CD4-positive, alpha-beta T cell treated with Interleukin-4 for 1 hour (primary cell): ENCODE measurements at regions not wholly inside any gene's neighbourhood (a gene's known extent, or its start where the extent isn't known, plus 50 kb on each side); places are given as distances from the start of the nearest gene placed in this dataset.
"Not testable (repeated sequence)": the region's sequence is repeated elsewhere in the genome, so short reads cannot be mapped to it uniquely, and the experiment has no call there.

Experiments used
- DNase-seq, 2 donors: peaks; one replicate each; pipeline ENCODE4 v3.0.0-alpha.2; 2020 to 2022

DNA sequence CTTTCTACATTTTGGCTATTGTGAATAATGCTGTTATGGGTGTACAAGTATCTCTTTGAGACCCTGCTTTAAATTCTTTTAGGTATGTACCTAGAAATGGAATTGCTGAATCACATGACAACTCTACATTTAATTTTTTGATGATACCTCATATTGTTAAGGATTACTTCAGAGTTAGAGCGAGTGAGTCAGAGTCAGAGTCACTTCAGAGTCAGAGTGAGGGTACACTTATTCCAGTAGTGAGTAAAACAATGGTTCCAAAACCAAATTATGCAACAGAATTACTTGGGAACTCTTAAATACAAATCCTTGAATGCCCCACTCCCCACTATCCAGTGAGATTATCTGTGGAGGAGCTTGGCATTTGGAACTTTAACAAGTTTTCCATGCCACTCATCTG lies 50.3 kb upstream of the SNRK start:
- no peak for DNase-seq

DNA sequence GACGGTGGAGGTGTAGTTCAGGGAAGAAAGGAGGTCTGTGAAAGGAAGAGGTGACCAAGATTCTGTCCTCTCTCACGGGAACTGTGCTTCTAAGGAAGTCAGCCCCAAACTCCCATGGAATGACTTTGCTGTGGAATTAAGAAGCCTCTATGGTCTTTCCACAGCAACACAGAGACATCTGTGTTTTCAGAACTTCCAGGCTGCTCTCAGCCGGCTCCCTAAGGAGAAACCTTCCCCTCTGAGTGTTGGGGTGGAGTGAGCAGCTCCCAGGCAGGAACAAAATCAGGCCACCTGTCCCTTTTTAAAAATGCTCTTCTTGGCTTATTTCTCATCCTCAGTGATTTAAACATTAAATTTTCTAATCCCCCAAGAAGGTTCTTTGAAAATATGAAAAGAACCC lies 53.3 kb upstream of the SNRK start:
- DNase-seq, result no peak

DNA sequence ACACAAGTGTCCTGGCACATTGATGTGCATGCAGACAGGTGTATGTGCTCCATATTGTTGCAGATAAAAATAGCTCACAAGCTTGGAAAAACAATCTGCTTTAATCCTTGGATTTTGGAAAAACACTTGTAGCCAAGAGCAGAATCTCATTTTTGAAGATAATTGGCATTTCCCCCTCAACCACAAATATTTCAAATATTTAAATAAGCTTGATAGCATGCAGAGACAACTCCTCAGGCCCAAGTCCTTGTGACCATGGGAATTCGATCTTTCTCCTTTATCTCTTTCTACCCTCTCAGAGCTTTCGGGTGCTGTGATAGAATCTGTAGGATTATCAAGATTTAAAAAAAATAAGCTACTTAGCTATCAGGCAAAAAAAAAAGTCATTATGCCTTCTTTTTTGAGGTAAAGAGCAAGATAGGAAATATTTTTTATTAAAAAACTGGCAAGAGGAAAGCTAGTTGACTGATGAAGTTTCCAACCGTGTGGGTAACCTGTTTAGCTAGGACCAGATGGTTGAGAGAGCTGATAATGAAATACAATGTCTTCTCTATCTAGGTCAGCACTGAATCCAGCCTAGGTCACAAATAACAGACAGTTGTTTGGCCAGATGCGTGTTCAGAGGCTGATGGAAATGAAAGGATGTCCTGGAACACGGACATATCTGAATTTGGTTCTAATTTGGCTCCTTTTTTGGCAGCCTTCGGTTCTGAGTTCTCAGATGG lies 54.9 kb upstream of the SNRK start:
- no peak for DNase-seq

DNA sequence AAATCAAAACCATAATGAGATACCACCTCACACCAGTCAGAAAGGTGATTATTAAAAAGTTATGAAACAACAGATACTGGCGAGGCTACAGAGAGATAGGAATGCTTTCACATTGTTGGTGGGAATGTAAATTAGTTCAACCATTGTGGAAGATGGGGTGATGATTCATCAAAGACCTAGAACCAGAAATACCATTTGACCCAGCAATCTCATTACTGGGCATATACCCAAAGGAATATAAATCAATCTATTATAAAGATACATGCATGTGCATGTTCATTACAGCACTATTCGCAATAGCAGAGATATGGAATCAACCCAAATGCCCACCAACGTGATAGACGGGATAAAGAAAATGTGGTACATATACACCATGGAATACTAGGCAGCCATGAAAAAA lies 56.5 kb upstream of the SNRK start:
- DNase-seq, result not testable (repeated sequence)

DNA sequence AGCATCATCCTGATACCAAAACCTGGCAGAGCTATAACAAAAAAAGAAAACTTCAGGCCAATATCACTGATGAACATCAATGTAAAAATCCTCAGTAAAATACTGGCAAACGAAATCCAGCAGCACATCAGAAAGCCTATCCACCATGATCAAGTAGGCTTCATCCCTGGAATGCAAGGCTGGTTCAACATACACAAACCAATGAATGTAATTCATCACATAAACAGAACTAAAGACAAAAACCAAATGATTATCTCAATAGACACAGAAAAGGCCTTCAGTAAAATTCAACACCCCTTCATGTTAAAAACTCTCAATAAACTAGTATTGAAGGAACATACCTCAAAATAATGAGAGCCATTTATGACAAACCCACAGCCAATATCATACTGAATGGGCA lies 58.7 kb upstream of the SNRK start:
- DNase-seq, result not testable (repeated sequence)

DNA sequence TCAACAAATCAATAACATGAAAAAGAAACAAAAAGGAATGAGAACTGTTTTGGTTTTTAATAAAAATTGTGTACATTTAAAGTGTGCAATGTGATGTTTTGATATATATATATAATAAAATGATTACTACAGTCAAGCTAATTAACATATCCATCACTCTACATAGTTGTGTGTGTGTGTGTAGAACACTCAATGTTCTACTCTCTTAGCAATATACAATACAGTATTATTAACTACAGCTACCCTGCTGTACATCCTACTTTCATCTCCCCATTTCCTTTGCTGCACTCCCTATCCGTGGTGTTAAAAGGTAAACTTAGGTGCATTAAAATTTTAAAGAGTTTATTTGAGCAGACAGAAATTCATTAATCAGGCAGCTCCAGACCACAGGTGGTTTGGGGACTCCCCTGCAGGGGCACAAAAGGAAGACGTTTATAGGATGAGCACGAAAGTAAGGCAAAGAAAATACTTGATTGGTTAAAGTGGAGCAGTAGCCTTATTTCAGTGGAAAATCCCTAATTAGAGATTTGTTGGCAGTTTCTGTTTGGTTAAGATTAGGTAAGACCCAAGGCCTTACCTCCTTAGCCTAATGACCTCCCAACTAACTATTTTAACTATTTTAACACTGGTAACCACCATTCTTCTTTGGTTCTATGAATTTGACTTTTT lies 61.8 kb upstream of the SNRK start:
- DNase-seq, result peak in 1 of 2 donors; percentile 58

DNA sequence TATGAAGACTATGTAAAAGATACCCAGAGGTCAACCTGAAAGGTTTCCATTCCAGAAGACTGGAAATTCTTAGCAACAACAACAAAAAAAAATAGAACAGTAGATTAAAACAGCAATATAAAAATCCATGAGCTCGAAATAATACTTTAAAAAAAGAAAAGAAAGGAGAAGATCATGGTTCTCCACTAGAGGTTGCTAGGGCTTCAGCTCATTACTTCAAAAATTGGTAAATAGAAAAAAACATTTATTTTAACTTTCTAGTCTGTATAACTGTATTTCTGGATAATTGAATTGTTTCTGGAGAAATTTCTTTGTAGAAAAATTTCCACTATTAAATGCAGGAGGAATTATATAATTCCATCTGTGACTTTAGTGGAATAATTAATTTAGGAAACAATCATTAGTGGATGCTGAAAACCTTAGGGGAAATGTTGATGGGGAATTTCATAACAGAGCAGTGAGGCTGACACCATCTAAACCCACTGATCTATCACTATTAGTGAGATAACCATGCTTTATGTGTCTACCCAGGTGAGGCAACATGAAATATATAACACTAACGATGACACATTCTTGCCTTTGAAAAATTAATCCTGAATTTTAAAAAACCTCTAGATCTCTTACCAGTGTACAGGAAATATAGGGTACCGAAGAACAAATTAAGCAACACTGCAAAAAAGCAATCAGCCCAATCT lies 62.5 kb upstream of the SNRK start:
- DNase-seq, result peak in 1 of 2 donors; percentile 52

DNA sequence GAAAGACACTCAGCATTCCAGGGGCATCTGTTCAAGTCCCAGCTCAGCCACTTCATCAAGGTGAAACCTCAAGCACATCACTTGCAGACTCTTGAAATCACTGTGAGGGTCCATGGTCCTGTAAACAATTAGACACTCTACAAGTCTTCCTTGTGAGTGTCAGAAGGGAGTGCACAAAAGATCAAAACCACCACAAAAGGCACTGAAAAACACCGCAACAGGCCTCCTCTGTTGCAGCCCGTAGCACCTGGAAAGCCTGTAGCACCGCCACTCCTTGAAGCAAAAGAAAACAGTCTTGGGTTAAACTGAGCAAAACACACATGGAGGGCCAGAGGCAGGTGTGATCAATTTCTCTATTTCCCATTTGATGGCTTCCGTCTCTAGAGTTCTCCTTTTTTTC lies 63.8 kb upstream of the SNRK start:
- peak in 1 of 2 donors; percentile 39 for DNase-seq

DNA sequence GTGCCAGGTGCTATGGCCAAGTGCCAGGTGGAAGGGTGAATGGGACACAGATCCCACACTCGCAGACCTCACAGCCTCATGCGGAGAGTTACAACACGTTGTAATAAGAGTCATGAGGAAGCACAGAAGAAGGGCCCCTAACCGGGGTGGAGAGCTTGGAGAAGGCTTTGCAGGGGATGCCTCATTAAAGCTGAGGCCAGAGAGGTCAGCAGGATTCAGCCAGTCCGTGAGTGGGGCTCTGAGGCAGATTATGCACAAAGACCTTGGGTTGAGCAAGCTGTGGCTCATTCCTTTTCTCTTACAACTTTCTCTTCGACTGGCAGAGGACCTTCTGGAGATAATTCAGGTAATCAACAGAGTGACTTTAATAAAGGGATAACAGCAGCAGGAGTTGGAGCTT lies 65.3 kb upstream of the SNRK start:
- DNase-seq, result no peak

DNA sequence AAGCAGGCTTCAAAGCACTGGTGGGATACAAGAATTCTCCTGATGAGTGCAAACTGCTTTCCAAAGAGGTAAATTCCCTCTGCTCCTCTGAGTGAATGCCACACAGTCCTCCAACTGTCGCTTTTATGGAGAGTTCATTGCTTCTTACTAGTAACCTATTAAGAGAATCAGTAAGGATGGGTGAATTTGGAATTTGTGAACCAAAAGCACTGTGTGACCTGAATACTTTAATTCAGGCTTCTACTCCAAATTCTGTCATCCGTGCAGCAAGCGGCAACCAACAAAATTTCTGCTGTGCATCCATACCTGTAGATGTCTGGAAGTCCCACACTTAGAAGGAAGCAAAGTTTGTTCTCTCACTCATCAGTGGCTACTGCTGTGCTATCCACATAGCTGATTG lies 66.7 kb upstream of the SNRK start:
- DNase-seq, result no peak

DNA sequence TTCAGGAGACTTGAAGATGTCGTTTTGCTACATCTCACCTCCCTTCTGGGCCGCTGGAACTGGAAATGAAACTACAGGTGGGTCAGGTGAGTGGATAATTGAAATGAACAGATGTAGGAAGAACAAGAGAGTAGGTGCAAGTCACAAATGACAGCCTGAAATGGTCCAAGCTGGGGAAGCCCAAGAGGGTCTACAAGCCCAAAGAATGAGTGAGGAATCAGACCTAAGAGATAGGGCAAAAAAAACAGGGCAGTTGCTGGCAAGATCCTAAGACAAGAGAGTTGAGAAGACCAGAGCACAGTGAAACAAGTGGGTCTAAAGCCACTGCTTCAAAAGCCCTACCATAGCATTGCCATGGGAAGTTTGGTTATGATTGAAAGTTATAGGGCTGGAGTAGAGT lies 67.4 kb upstream of the SNRK start:
- DNase-seq, result no peak

DNA sequence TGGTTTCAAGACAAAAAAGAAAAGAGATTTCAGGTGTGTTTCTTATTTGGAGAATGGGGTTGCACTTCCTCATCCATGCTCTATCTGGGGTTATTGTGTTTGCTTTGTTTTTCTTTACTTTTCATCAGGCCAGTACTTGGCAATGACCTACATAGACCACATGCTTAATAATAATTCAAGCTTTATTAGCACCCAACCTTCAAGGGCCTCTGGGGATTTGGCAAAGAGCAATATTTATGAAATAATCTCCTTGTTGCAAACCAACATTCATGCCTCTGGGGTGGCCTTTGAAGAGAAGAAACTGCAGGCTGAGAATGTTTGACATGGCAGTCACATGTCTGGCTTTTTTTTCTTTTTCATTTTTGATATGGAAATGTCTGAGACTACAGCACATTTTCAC lies 68.2 kb upstream of the SNRK start:
- no peak for DNase-seq

DNA sequence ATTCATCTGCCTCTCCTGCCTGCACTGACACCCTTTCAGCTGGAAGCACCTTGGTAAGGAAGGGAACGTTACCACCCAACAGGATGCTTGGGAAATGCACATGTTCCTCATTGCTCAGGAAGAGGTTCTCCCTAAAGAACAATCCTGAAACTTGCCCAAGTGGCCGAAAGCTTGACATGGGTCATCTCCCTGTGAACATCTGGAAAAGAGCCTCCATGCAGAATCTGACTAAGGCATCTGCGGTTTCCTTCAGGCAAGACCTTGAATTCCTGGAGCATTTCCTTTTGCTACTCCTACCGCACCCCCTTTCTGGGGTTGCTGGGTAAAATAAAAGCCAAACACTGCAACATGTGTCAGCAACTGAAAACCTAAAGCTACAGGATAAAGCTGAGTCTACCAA lies 68.7 kb upstream of the SNRK start:
- no peak for DNase-seq

DNA sequence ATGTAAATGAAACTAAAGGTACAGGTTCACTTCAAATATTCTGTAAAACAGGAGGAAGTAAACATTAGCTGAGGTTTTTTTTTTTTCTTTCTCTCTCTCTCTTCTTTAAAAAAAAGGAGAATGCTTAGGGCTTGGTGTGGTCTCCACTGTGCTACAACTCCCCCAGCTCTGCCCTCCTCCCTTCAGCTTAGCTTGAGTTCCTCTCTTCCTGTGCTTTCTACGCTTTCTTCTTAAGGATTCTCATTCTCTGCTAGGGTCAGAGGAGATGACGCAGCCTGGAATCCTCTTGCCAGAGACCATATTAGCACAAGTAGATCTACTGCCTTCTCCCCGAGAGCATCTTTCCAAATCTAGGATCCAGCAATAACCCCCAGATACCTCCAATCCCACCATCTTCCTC lies 69.1 kb upstream of the SNRK start:
- no peak for DNase-seq

DNA sequence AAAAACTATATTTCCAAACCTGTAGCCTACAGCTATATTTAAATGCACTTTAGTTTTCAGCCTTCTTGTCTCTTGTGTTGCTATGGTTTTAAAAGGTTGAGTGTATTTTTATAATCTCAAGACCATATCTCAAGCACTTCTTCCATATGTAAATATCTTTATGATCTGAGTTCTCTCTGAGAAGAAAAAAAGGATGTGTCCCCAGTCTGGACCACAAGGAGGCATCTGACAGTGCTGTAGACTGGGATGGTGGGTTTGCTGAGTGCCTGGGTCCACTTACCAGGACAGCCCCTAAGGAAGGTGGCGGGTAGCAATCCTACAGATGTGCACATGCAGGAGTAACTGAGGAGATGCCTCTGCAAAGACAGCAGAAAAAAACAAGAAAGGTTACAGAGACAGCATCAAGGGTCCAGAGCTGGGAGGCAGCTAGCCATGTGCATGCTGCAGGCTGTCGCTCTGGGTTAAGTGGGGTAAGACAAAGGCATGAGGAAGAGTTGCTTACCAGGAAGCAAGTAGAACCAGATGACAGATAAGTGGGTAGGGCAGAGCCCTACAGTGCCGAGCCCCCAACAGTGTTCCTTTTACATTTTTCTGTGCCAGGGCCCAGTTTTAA lies 70.6 kb upstream of the SNRK start:
- no peak for DNase-seq

DNA sequence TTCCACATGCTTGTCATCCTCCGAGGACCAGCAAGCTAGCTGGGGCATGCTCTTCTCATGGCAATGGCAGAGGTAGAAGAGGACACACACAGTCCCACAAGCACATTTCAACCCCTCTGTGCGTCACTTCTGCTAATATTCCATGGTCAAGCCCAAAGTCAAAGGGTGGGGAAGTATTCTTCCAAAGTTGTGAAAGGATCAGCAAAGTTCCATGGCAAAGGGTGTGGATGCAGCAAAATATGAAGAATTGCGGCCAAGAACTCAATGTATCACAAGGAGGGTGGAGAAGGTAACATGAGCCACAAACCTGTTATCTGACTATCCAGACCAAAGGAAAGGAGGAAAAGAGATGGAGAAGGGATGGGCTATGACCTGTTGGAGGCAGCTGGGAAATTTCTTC lies 71.2 kb upstream of the SNRK start:
- no peak for DNase-seq

DNA sequence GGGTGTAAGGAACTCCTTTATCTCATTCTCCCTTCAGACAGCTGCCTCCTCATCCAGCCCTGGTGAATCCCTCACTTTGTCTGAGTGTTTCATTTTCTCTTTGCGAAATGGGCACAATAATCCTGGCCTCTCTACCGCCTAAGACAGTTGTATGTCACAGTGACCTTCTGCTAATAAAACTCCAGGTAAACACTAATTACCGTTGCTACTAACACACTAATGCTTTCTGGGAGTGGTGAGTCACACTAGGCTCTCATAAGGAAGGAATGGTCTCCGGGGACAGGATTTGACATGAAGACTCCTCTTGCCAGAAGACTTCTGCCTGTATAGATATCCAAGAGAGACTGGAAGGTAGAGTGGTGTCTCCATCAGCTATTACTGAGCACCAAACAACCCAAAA lies 71.7 kb upstream of the SNRK start:
- no peak for DNase-seq

DNA sequence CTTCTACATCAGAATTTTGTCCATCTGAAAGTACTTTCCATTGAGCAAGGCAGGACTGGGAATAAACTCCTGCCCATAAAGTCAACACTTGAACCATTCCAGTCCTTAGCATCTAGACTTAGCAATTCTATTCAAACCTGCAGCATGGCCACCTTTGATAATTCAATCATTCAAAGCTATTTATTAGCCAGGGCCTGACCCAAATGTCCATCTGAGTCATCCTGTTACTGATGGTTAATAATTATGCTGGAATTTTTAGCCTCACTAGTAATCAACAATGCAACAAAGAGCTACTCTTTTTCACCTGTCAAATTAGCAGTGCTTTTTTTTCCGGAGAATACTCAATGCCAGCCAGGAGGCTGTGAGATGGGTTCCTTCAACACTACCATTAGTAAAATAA lies 72.7 kb upstream of the SNRK start:
- no peak for DNase-seq

DNA sequence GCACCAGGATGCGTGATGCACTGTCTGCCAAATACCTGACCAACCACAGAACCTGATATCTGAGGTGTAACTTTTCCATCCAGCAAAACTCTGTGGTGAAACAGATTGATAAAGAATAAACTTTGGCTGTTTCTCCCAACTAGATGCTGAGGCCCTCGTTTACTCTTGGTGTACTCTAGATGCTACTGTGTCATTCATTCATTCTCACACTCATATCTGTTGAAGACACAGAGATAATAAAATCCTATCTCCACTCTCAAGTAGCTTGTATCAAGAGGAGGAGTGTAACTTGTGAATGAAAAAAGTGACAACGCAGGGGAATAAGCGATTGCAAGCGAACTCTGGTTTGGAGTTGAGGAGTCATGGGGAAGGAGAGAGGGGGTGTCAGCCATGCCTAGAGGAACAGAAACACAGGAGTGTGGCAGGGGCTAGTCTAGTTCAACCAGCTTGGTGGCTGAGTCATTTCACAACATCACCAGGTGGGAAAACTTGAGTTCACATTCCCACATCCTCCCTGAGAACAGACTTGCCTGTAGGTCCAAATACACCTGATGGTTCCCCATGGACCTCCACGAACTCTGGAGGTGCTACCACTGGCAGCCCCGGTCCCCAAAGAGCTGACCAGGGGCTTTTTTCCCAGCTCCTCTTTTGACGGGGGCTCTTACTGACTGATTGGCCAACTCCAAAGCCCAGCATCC lies 73.3 kb upstream of the SNRK start:
- no peak for DNase-seq

DNA sequence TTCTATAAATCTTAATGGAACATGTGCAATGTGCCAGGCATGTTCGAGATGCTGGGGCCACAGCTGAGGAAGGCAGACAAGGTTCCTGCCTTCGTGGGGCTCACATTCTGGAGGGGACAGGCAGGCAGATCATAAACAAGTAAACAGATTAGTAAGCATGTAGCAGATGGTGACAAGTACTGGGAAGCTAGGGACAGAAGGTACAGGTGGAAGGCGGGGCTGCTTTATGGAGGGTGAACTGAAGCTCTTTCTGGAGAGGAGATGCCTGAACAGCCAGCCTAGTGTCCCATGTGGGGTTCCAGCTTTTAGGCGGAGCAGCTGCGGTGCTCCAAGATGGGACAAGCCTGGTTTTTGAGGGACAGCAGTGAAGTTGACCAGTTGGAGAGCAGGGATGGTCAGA lies 74.7 kb upstream of the SNRK start:
- no peak for DNase-seq

DNA sequence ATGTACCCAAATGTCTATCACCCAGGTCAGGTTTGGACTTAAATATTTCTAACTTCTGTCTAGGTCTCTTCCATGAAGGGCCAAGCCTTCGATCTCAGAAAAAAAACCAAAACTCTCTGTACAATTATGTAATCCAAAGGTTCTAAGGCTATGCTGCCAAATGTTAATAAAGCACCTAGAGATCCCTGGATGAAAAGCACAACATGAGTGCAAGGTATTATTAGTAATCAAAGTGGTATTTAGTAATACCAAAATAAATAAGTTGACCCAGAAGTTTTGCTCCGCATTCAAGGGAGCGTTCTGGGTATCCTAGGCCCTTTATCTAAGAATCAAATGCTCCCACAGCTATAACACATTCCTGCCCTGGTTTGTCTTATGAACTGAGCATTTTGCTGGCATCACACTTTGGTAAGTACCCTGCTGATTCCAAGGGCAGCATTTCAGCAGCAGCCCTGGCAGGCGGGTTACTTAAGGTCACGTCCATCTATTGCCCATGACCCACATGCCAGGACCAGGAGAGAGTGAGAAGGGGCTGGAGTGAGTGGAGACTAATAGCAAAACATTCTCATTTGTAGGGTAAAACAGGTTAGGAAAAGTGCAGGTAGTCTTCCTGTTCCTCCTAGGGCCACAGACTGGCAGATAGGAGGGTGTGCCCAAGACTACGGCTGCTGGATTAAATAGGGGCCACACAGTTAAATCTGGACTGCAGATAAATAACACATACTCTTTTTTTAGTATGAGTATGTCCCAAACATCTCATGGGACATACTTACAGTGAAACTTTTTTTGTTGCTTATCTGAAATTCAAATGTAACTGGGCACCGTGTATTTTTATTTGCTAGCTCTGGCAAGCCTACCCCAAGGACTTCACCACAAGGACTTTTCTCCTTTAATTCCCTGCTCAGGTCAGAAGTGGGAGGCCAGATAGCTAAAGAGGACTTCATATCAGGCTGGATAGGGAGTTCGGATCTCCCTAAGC lies 76.0 kb upstream of the SNRK start:
- DNase-seq, result no peak

DNA sequence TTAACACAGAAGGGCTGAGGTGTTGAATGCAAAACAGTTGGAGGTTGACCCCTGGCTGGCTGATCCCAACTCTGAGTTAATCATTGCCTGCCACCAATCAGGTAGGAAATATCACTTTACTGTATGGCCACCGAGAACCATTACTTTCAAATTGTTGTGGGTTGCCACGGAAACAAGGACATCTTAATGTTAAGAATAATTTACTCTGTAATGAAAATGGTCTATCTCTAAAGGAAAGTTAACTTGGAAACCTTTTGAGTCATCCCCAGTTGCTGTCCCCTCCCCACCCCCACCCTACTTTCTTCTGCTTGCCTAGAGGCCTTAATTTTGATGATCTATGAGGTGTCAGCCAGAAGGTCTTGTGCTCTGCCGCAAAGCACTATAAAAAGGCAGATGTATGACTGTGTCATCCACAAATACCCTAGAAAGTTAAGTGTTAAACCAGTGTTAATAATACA lies 78.7 kb upstream of the SNRK start:
- no peak for DNase-seq
